K562 (cell line): ENCODE measurements at regions not wholly inside any gene's neighbourhood (a gene's known extent, or its start where the extent isn't known, plus 50 kb on each side); places are given as distances from the start of the nearest gene placed in this dataset.
"Not testable (repeated sequence)": the region's sequence is repeated elsewhere in the genome, so short reads cannot be mapped to it uniquely, and the experiment has no call there.

Experiments used
- ATAC-seq: fragments of 200-7000 bp; cut with Tn5 transposase; 3 replicates; pipeline ENCODE4 v1.9.1; 2020; ENCODE audit warnings: moderate library complexity
- BruUV-seq: library from RNA; stranded (reverse); fragments of 400-500 nt; replicated peaks from 2 replicates; lab custom pipeline; 2021; lab: Mats Ljungman, UMichigan
- CTCF ChIA-PET: fragments of 300-600 bp; formaldehyde crosslinking; extraction: SDS; loops from one replicate; lab custom pipeline; 2021; ENCODE audit warnings: low intra/inter-chr PET ratio; lab: Yijun Ruan, JAX
- POLR2A ChIA-PET: fragments of 300-600, 350-650 bp; sonication (Branson Sonifier 250); formaldehyde crosslinking; extraction: SDS; loops from one replicate; lab custom pipeline; 2021; ENCODE audit warnings: antibody characterized with exemption, inconsistent platforms; lab: Yijun Ruan, JAX
- DNase-seq, 4 experiments: peaks; one replicate each; pipeline versions ENCODE4 v3.0.0 to v3.0.0-alpha.2; 2011 to 2018; ENCODE audit warnings: low spot score in 3 of 4, mixed read lengths in 3 of 4; ENCODE audit errors: extremely low read depth in 1 of 4
- FAIRE-seq: peaks from 2 replicates; lab custom pipeline; 2011; peaks lifted over from hg19 to GRCh38; lab: Jason Lieb, UNC
- H2AFZ ChIP-seq: 2 replicates; pipeline ENCODE4 v1.6.0; 2011; ENCODE audit warnings: low read depth, low read length, control low read depth, inconsistent platforms
- H3K27ac ChIP-seq: fragments of 200-600 bp; 3 replicates; pipeline ENCODE4 v1.8.0; 2011; ENCODE audit warnings: low read depth, mild to moderate bottlenecking, control low read depth, inconsistent platforms, low read length, moderate library complexity, mixed read lengths; ENCODE audit errors: extremely low read depth
- H3K27me3 ChIP-seq, 2 experiments: fragments of 300-600 bp in 1 of 2; 2 replicates in 1 of 2; 3 replicates in 1 of 2; pipeline versions ENCODE4 v1.6.0 to v1.8.0; 2011; ENCODE audit warnings: inconsistent platforms in 2 of 2, low read length in 2 of 2, mild to moderate bottlenecking in 1 of 2, mixed read lengths in 1 of 2, moderate library complexity in 1 of 2; ENCODE audit not compliant: control insufficient read depth in 2 of 2, insufficient read depth in 2 of 2
- H3K36me3 ChIP-seq: fragments of 300-600 bp; 3 replicates; pipeline ENCODE4 v1.8.0; 2011; ENCODE audit warnings: mild to moderate bottlenecking, low read length, inconsistent platforms; ENCODE audit not compliant: control insufficient read depth, insufficient read depth
- H3K4me1 ChIP-seq, 2 experiments: fragments of 200-600 bp in 1 of 2; replicated peaks in 1 of 2; 2 replicates in 1 of 2; 3 replicates in 1 of 2; pipeline versions ENCODE4 v1.5.1 to v1.8.0; 2011; ENCODE audit warnings: inconsistent platforms in 2 of 2, low read length in 2 of 2, mild to moderate bottlenecking in 1 of 2, mixed read lengths in 1 of 2, moderate library complexity in 1 of 2; ENCODE audit not compliant: control insufficient read depth in 2 of 2, insufficient read depth in 2 of 2
- H3K4me2 ChIP-seq: 2 replicates; pipeline ENCODE4 v1.6.1; 2011; ENCODE audit warnings: low read length, control low read depth, inconsistent platforms, mixed read lengths; ENCODE audit not compliant: insufficient read depth
- H3K4me3 ChIP-seq: fragments of 200-600 bp; sonication (generic), shearing (Covaris generic); 2 replicates; pipeline ENCODE4 v1.5.1; 2016; ENCODE audit warnings: control low read depth, inconsistent platforms
- H3K79me2 ChIP-seq: fragments of 200-600 bp; 3 replicates; pipeline ENCODE4 v1.8.0; 2011; ENCODE audit warnings: low read length, inconsistent platforms; ENCODE audit not compliant: control insufficient read depth, insufficient read depth
- H3K9ac ChIP-seq, 2 experiments: 2 replicates each; pipeline versions ENCODE4 v1.6.0 to v1.6.1; 2011; ENCODE audit warnings: low read depth in 2 of 2, low read length in 2 of 2, control low read depth in 1 of 2, inconsistent platforms in 1 of 2, mild to moderate bottlenecking in 1 of 2, mixed read lengths in 1 of 2; ENCODE audit not compliant: insufficient read depth in 1 of 2
- H3K9me1 ChIP-seq: one replicate; pipeline ENCODE4 v1.6.0; 2011; ENCODE audit warnings: inconsistent platforms, mild to moderate bottlenecking, low read length, moderate library complexity; ENCODE audit not compliant: control insufficient read depth, insufficient read depth
- H3K9me3 ChIP-seq: replicated peaks from 2 replicates; pipeline ENCODE4 v1.5.1; 2011; ENCODE audit warnings: low read depth, low read length, inconsistent platforms; ENCODE audit not compliant: control insufficient read depth, insufficient read depth
- H4K20me1 ChIP-seq: replicated peaks from 2 replicates; pipeline ENCODE4 v1.6.1; 2011; ENCODE audit warnings: low read length, inconsistent platforms, mixed read lengths; ENCODE audit not compliant: control insufficient read depth, insufficient read depth
- BCOR ChIP-seq: fragments of 450-650 bp; IDR thresholded peaks from 2 replicates; pipeline ENCODE4 v1.6.1; 2016
- EP300 ChIP-seq: IDR thresholded peaks from 2 replicates; pipeline ENCODE4 v1.6.1; 2012; ENCODE audit warnings: low read length, improper control_type of control experiment
- ETS2 ChIP-seq: IDR thresholded peaks from 2 replicates; pipeline ENCODE4 v1.6.1; 2016; ENCODE audit warnings: borderline replicate concordance, missing genetic modification characterization, mild to moderate bottlenecking, moderate library complexity, missing compliant biosample characterization; ENCODE audit not compliant: poor library complexity, severe bottlenecking
- HDAC8 ChIP-seq: fragments of 450-650 bp; IDR thresholded peaks from 2 replicates; pipeline ENCODE4 v1.6.1; 2016; ENCODE audit warnings: mild to moderate bottlenecking, missing genetic modification characterization, moderate library complexity, missing compliant biosample characterization
- IRF9 ChIP-seq: fragments of 450-650 bp; IDR thresholded peaks from 2 replicates; pipeline ENCODE4 v1.6.1; 2016; ENCODE audit warnings: missing biosample characterization, missing genetic modification characterization
- JUN ChIP-seq, 2 experiments: sonication (generic) in 1 of 2; formaldehyde crosslinking in 1 of 2; IDR thresholded peaks; 2 replicates each; pipeline versions ENCODE4 v1.6.1 to v1.8.0; 2012 to 2022; ENCODE audit warnings: borderline replicate concordance in 2 of 2, mild to moderate bottlenecking in 2 of 2, improper control_type of control experiment in 1 of 2, low read depth in 1 of 2, low read length in 1 of 2, missing genetic modification reagents in 1 of 2
- JUNB ChIP-seq: fragments of 450-650 bp; formaldehyde crosslinking; conservative IDR thresholded peaks from 2 replicates; pipeline ENCODE4 v1.4.0; 2020; ENCODE audit warnings: mild to moderate bottlenecking
- MEF2D ChIP-seq: conservative IDR thresholded peaks from 2 replicates; pipeline ENCODE4 v1.6.1; 2016; ENCODE audit warnings: low read depth, missing genetic modification characterization, missing compliant biosample characterization
- PYGO2 ChIP-seq: fragments of 450-650 bp; IDR thresholded peaks from 2 replicates; pipeline ENCODE4 v1.6.1; 2016; ENCODE audit warnings: mild to moderate bottlenecking, missing genetic modification characterization, moderate library complexity, missing compliant biosample characterization
- RBM25 ChIP-seq: fragments of 200-400 bp; formaldehyde crosslinking; IDR thresholded peaks from 2 replicates; pipeline ENCODE4 v1.6.1; 2018; ENCODE audit warnings: low read length, low read depth, moderate library complexity; ENCODE audit not compliant: severe bottlenecking
- SMAD2 ChIP-seq: fragments of 150-350 bp; IDR thresholded peaks from 2 replicates; pipeline ENCODE4 v1.6.1; 2014; ENCODE audit warnings: low read depth, mild to moderate bottlenecking, low read length
- SMARCA5 ChIP-seq: fragments of 450-650 bp; IDR thresholded peaks from 2 replicates; pipeline ENCODE4 v1.6.1; 2016
- SRF ChIP-seq, 2 experiments: fragments of 250-450, 450-650 bp in 1 of 2; sonication (Bioruptor Pico) in 1 of 2; sonication (generic) in 1 of 2; formaldehyde crosslinking; IDR thresholded peaks; 2 replicates each; pipeline versions ENCODE4 v1.5.0 to v1.5.1; 2020 to 2022; ENCODE audit warnings: mild to moderate bottlenecking in 1 of 2, missing genetic modification reagents in 1 of 2
- ZNF146 ChIP-seq: IDR thresholded peaks from one replicate; pipeline ENCODE4 v1.6.1; 2018; ENCODE audit warnings: missing compliant biosample characterization; ENCODE audit not compliant: unreplicated experiment
- ZNF217 ChIP-seq: sonication (generic); formaldehyde crosslinking; IDR thresholded peaks from 2 replicates; pipeline ENCODE4 v1.8.0; 2022; ENCODE audit warnings: mild to moderate bottlenecking, missing genetic modification reagents
- ZNF764 ChIP-seq: fragments of 250-450 bp; sonication (Bioruptor Pico); IDR thresholded peaks from 2 replicates; pipeline ENCODE4 v1.4.0; 2020; ENCODE audit warnings: low read depth, mild to moderate bottlenecking, moderate library complexity
- WGBS: fragments of 100-300 bp; shearing (Covaris generic); methylation state at CpG from one replicate; pipeline ENCODE4 v1.1.6; 2016; ENCODE audit warnings: low coverage, mixed read lengths; ENCODE audit not compliant: insufficient coverage; ENCODE audit errors: missing lambda C conversion rate; 5-methylcytosine and 5-hydroxymethylcytosine counted together
- in situ Hi-C: fragments of 300-500 bp; cut with MboI; formaldehyde crosslinking; loops from 4 replicates; pipeline ENCODE4 v1.15.0; 2018; ENCODE audit warnings: inconsistent platforms, mixed read lengths
- intact Hi-C: fragments of 100-400 bp; cut with micrococcal nuclease; formaldehyde crosslinking; loops from 2 replicates; pipeline ENCODE4 v1.14.2; 2022

- H3K9ac ChIP-seq, H3K36me3 ChIP-seq: not testable (repeated sequence)
- WGBS, result 29% methylated on average over 2 of the region's 6 CpGs
Measured at GRCh38 chr12:68398689-68399088, 66.5 kb upstream of the MDM1 start.

GRCh38 chr12:68400226-68400829, 68.2 kb upstream of the MDM1 start:
- WGBS, result 32% methylated on average over 5 of the region's 5 CpGs
- in situ Hi-C loops, result no loop called here
- CTCF ChIA-PET, result no interaction called here
- TF ChIP-seq EP300, result no peak
- TF ChIP-seq ZNF217, result no peak
- no peak for TF ChIP-seq IRF9 (tag)
- no peak for TF ChIP-seq JUNB (CRISPR knock-in tag)
- no peak for TF ChIP-seq SMARCA5
- no peak for TF ChIP-seq JUN (IDR thresholded peaks at IDR 0.05; ENCODE audit: borderline replicate concordance, low read depth, low read length)
- TF ChIP-seq JUN (CRISPR knock-in tag; IDR thresholded peaks at IDR 0.05; ENCODE audit: borderline replicate concordance), result no peak
- TF ChIP-seq SRF (CRISPR knock-in tag; IDR thresholded peaks at IDR 0.05), result no peak
- no peak for TF ChIP-seq MEF2D (tag)
- no peak for TF ChIP-seq ETS2 (tag)
- TF ChIP-seq HDAC8, result no peak
- no peak for TF ChIP-seq ZNF764 (CRISPR knock-in tag)
- no peak for TF ChIP-seq SMAD2
- TF ChIP-seq PYGO2, result no peak

More at GRCh38 chr12:68398689-68399088, 66.5 kb upstream of the MDM1 start:
- in situ Hi-C loops, CTCF ChIA-PET, H3K27me3 ChIP-seq, DNase-seq, intact Hi-C loops, BruUV-seq, POLR2A ChIA-PET, H3K9me3 ChIP-seq, ATAC-seq, H3K4me2 ChIP-seq, H3K27ac ChIP-seq, H3K9me1 ChIP-seq, H3K4me3 ChIP-seq, H3K4me1 ChIP-seq, H2AFZ ChIP-seq, H3K79me2 ChIP-seq, FAIRE-seq, H4K20me1 ChIP-seq: not testable (repeated sequence)
- TF ChIP-seq RBM25 (peak; percentile 31), BCOR (peak; percentile 45; the same call in 1 of the 2 replicates), ZNF146 (CRISPR knock-in tag) (peak; percentile 75)

More at GRCh38 chr12:68400226-68400829, 68.2 kb upstream of the MDM1 start:
- DNase-seq (no peak), FAIRE-seq (peak; percentile 6), ATAC-seq (no peak)
- H2AFZ ChIP-seq, result peak overlapping the region; percentile 0; the same call in 1 of the 2 replicates
- no peak overlapping the region for H3K4me2 ChIP-seq
- BruUV-seq, result no TSS peak
- no peaks in the 10 kb centered on the region for H3K79me2 ChIP-seq
- H3K27me3 ChIP-seq, result no peaks in the 10 kb centered on the region
- no peaks in the 10 kb centered on the region for H4K20me1 ChIP-seq
- H3K4me1 ChIP-seq, result peaks cover 0 to 4% of the 10 kb centered on the region in 2 experiments; a peak in 2 of 5 replicates
- H3K27ac ChIP-seq, result no peak overlapping the region
- H3K9me3 ChIP-seq, result no peaks in the 10 kb centered on the region
- POLR2A ChIA-PET, result interaction anchor here (2.2 kb wide), 1 partner anchor 8 kb away, joined by 8 read pairs; no protein-coding TSS in a partner anchor
- no peak overlapping the region for H3K9ac ChIP-seq
- intact Hi-C loops, result no loop called here
- H3K4me3 ChIP-seq, result no peak overlapping the region
- no peaks in the 10 kb centered on the region for H3K36me3 ChIP-seq
- H3K9me1 ChIP-seq, result no peaks in the 10 kb centered on the region
